Mesothelial cell of epicardium (in vitro differentiated cells): ENCODE measurements at regions not wholly inside any gene's neighbourhood (a gene's known extent, or its start where the extent isn't known, plus 50 kb on each side); places are given as distances from the start of the nearest gene placed in this dataset.

Source experiments
- DNase-seq, 2 experiments: peaks; one replicate each; pipeline ENCODE4 v3.0.0; 2021; ENCODE audit warnings: low spot score in 2 of 2; ENCODE audit not compliant: unreplicated experiment in 2 of 2
- H3K27ac Mint-ChIP-seq: 2 replicates; pipeline ENCODE4 v1.8.0; 2021; ENCODE audit warnings: mixed read lengths
- H3K27me3 Mint-ChIP-seq: 2 replicates; pipeline ENCODE4 v1.8.0; 2021; ENCODE audit warnings: low read depth, mixed read lengths
- H3K36me3 Mint-ChIP-seq: 2 replicates; pipeline ENCODE4 v1.8.0; 2021; ENCODE audit warnings: mixed read lengths
- H3K4me1 Mint-ChIP-seq: 2 replicates; pipeline ENCODE4 v1.8.0; 2021; ENCODE audit warnings: mixed read lengths
- H3K4me3 Mint-ChIP-seq: 2 replicates; pipeline ENCODE4 v1.8.0; 2021; ENCODE audit warnings: mild to moderate bottlenecking, moderate library complexity, mixed read lengths
- H3K9me3 Mint-ChIP-seq: 2 replicates; pipeline ENCODE4 v1.8.0; 2021; ENCODE audit warnings: mixed read lengths
- CTCF ChIP-seq: fragments of 200-600 bp; sonication (generic); IDR thresholded peaks from one replicate; pipeline ENCODE4 v1.5.0; 2021; ENCODE audit warnings: antibody characterized with exemption; ENCODE audit not compliant: unreplicated experiment

- Mint-ChIP-seq H3K36me3 (no peaks in the 10 kb centered on the region), H3K27ac (no peak overlapping the region), H3K4me3 (no peak overlapping the region), H3K27me3 (no peaks in the 10 kb centered on the region), H3K9me3 (peaks cover 10% of the 10 kb centered on the region), H3K4me1 (no peaks in the 10 kb centered on the region)
- DNase-seq, result no peak
- TF ChIP-seq CTCF, result no peak
Observed at GRCh38 chr12:17802657-17803641, 287.0 kb downstream of the RERGL start.

GRCh38 chr12:17793854-17794253 lies 296.1 kb downstream of the RERGL start:
- no peak overlapping the region for H3K4me3 Mint-ChIP-seq
- no peak for TF ChIP-seq CTCF
- DNase-seq, result no peak
- H3K4me1 Mint-ChIP-seq, result no peaks in the 10 kb centered on the region
- H3K27ac Mint-ChIP-seq, result no peak overlapping the region
- H3K36me3 Mint-ChIP-seq, result no peaks in the 10 kb centered on the region
- H3K27me3 Mint-ChIP-seq, result no peaks in the 10 kb centered on the region
- H3K9me3 Mint-ChIP-seq, result no peaks in the 10 kb centered on the region

GRCh38 chr12:17778242-17778641 lies 311.8 kb downstream of the RERGL start:
- no peak for TF ChIP-seq CTCF
- Mint-ChIP-seq H3K4me1 (no peaks in the 10 kb centered on the region), H3K9me3 (peaks cover 11% of the 10 kb centered on the region), H3K27me3 (no peaks in the 10 kb centered on the region), H3K36me3 (no peaks in the 10 kb centered on the region), H3K27ac (no peak overlapping the region), H3K4me3 (no peak overlapping the region)
- DNase-seq, result no peak

- no peak for DNase-seq
- Mint-ChIP-seq H3K36me3 (no peaks in the 10 kb centered on the region), H3K4me1 (no peaks in the 10 kb centered on the region), H3K9me3 (peaks cover 14% of the 10 kb centered on the region), H3K27me3 (no peaks in the 10 kb centered on the region), H3K4me3 (no peak overlapping the region), H3K27ac (no peak overlapping the region)
- TF ChIP-seq CTCF, result no peak
Observed at GRCh38 chr12:17763366-17763765, 326.6 kb downstream of the RERGL start.

- no peaks in the 10 kb centered on the region for H3K27me3 Mint-ChIP-seq
- no peaks in the 10 kb centered on the region for H3K36me3 Mint-ChIP-seq
- no peak overlapping the region for H3K27ac Mint-ChIP-seq
- no peak for TF ChIP-seq CTCF
- H3K4me3 Mint-ChIP-seq, result no peak overlapping the region
- H3K9me3 Mint-ChIP-seq, result peaks cover 38% of the 10 kb centered on the region
- no peaks in the 10 kb centered on the region for H3K4me1 Mint-ChIP-seq
- DNase-seq, result no peak
Observed at GRCh38 chr12:17759982-17760381, 330.0 kb downstream of the RERGL start.
